ENCODE measurements at regions not wholly inside any gene's neighbourhood (a gene's known extent, or its start where the extent isn't known, plus 50 kb on each side); places are given as distances from the start of the nearest gene placed in this dataset.
A peak's percentile ranks its signal among the peaks of the same experiment; 100 is the strongest.
"Not testable (repeated sequence)": the region's sequence is repeated elsewhere in the genome, so short reads cannot be mapped to it uniquely, and the experiment has no call there.

- no peak for FAIRE-seq
- DNase-seq (ENCODE audit: low spot score): no peak
Measured at GRCh38 chr2:142758973-142759372, 118.5 kb upstream of the KYNU start.

GRCh38 chr2:142757111-142757510 lies 120.4 kb upstream of the KYNU start:
- DNase-seq (ENCODE audit: low spot score): no peak
- FAIRE-seq: no peak

- FAIRE-seq: no peak
- peak; percentile 57 for DNase-seq (ENCODE audit: low spot score)
Measured at GRCh38 chr2:142756430-142756829, 121.0 kb upstream of the KYNU start.

GRCh38 chr2:142755191-142755590 lies 122.3 kb upstream of the KYNU start:
- no peak for FAIRE-seq
- DNase-seq (ENCODE audit: low spot score): no peak

GRCh38 chr2:142754182-142754581 lies 123.3 kb upstream of the KYNU start:
- DNase-seq (ENCODE audit: low spot score) (no peak), FAIRE-seq (no peak)

GRCh38 chr2:142750858-142751257 lies 126.6 kb upstream of the KYNU start:
- DNase-seq (ENCODE audit: low spot score): no peak
- FAIRE-seq: no peak

DNA sequence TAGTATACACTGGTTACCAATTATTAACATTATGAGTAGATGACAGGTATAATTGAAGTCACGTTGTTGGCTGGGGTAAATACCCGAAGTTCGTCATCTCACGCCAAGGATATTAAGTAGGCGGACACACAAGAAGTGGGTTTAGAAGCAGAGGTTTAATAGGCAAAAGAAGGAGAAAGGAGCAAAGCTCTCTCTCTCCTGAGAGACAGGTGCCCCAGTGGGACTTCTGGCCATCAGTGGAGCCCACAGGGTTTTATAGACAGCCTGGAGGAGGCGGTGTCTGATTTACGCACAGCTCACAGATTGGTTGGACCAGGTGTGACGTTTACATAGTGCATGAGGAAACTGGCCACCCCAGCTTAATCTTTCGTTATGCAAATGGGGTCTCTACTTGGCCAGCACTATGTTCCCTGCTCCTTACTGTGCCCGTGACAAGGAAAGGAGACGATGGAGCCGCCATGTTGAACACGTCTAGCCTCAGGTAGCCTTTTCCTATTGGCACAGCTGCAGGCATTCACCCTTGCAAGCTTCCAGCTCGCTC lies 128.8 kb upstream of the KYNU start:
- no peak for DNase-seq (ENCODE audit: low spot score)

GRCh38 chr2:142745691-142746090 lies 131.8 kb upstream of the KYNU start:
- DNase-seq (ENCODE audit: low spot score) (no peak), FAIRE-seq (no peak)

More for the DNA sequence above, 128.8 kb upstream of the KYNU start:
- no peak for FAIRE-seq

GRCh38 chr2:142742371-142743214 lies 134.9 kb upstream of the KYNU start:
- FAIRE-seq (peak; percentile 55), DNase-seq (ENCODE audit: low spot score) (peak; percentile 57)

- FAIRE-seq (no peak), DNase-seq (ENCODE audit: low spot score) (no peak)
Measured at GRCh38 chr2:142741764-142742269, 135.6 kb upstream of the KYNU start.

DNA sequence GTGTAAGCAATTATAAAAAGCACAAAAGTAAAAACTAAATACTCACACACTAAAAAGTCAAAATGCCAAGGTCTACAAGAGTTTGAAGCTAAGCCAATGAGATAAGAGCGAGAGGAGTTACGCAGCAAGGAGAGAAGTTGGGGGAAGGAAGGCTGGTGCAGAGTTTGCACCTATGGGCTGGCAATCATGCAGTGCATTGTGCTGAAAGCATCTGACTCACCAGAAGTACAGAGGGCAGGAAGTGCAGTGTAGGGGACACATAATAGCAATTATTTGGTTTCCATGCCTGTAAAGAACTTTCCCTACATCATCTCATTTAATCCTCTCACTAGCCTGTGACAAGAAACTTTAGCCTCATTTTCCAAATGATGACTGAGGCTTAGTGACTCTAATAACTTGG lies 142.7 kb upstream of the KYNU start:
- FAIRE-seq: no peak
- DNase-seq (ENCODE audit: low spot score): no peak

DNA sequence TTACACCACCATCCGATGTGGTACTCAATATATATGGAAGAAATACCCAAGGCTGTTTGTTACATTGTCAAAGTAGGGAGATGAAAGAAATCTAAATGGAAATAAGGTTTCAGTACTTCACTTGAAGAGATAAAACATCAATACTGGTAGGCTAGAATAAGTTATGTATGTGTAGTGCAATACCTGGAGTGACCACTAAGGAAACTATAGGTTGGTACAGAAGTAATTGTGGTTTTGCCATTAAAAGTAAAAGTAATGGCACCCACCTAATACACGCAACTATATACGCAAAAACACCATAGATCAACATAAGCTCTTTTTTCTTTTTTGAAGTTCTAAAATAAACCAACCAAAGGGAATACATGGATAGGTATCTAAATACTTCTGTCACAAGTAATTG lies 143.2 kb upstream of the KYNU start:
- FAIRE-seq: no peak
- DNase-seq (ENCODE audit: low spot score): no peak

DNA sequence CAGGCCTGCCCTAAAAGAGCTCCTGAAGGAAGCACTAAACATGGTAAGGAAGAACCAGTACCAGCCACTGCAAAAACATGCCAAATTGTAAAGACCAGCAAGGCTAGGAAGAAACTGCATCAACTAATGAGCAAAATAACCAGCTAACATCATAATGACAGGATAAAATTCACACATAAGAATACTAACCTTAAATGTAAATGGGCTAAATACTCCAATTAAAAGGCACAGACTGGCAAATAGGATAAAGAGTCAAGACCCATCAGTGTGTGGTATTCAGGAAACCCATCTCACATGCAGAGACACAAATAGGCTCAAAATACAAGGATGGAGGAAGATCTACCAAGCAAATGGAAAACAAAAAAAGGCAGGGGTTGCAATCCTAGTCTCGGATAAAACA lies 147.7 kb upstream of the KYNU start:
- not testable (repeated sequence) for DNase-seq (ENCODE audit: low spot score); FAIRE-seq

DNA sequence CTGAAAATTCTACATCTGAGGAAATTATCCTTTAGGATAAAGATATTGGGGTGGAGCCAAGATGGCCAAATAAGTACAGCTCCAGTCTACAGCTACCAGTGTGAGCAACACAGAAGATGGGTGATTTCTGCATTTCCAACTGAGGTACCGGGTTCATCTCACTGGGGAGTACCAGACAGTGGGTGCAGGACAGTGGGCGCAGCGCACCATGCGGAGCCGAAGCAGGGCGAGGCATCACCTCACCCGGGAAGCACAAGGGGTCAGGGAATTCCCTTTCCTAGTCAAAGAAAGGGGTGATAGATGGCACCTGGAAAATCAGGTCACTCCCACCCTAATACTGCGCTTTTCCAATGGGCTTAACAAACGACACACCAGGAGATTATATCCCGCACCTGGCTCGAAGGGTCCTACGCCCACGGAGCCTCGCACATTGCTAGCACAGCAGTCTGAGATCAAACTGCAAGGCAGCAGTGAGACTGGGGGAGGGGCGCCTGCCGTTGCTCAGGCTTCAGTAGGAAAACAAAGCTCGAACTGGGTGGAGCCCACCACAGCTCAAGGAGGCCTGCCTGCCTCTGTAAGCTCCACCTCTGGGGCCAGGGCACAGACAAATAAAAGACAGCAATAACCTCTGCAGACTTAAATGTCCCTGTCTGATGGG lies 149.5 kb upstream of the KYNU start:
- FAIRE-seq; DNase-seq (ENCODE audit: low spot score): not testable (repeated sequence)

DNA sequence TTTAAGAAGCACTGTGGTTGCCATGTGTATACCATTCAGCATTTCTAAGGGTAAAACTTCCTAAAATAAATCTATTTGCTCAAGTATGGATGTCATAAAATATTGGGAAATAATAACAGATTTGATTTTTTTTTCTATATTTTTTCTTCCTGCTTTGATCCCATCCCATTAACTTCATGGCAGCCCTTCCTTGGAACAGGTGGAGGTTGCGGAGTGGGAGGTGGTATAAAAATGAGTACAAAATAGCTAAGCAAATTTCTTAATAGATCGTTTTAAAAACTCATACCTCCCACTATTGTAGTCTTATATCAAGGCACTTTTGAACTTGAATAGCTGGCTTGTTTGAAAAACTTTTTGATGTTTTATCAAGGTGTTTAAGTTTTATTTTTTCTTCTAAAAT lies 152.1 kb upstream of the KYNU start:
- FAIRE-seq: no peak
- DNase-seq (ENCODE audit: low spot score): no peak

- FAIRE-seq: no peak
Measured at GRCh38 chr2:142724713-142725349, 152.6 kb upstream of the KYNU start.

DNA sequence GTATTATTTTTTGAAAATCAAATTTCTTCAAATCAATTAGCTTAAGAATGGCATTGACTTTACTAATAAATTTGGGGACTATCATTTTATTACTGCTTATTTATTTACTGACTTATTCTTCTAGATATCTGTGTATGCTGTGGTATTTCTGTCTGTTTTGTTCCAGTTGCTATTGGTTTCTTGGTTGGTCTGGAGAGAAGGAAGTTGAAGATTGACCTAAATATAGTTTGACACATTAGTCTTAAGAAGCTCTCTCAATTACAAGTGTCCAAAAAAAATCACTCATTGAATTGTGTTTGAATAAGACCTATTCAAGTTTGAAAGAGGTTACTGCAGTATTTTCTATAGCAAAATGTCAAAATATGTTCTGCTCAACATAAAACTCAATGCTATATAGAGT lies 153.3 kb upstream of the KYNU start:
- no peak for DNase-seq (ENCODE audit: low spot score)
- FAIRE-seq: no peak

More at GRCh38 chr2:142724713-142725349, 152.6 kb upstream of the KYNU start:
- no peak for DNase-seq (ENCODE audit: low spot score)

GRCh38 chr2:142723236-142723635 lies 154.2 kb upstream of the KYNU start:
- FAIRE-seq (peak; percentile 35), DNase-seq (ENCODE audit: low spot score) (no peak)

DNA sequence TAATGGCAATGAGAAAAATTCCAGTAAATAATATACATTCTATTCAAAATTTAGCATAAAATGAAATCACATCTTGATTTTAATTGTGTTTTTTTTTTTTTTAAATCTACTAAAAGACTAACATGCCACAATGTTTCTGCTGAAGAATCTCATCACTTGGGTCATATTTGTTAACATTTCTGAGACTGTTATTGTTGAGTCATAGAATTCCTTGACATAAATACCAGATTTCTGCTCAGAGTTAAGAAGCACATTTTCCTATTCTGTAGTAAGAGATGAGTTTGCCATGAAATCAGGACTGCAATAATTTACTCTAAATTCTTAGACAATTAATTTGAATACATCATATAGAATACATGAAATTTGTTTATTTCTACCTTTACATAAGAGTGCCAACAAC lies 154.9 kb upstream of the KYNU start:
- FAIRE-seq (no peak), DNase-seq (ENCODE audit: low spot score) (no peak)

DNA sequence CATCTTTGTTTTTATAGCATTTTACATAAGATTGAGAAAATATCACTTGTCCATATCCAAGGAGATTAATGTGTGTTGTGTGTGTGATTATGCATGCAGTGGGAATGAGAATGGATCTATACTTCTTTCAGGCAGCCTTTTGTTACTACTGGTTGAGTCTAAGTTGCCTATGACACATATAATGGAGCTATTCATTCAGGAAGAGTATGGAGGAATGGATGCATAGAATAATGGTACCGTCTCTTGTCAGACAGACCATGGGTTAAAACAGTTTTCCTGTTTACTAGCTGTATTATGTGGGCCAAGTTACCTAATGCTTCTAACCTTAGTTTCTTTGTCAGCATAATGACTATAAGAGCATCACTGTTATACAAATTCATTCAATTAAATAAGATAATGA lies 155.4 kb upstream of the KYNU start:
- DNase-seq (ENCODE audit: low spot score) (no peak), FAIRE-seq (no peak)

DNA sequence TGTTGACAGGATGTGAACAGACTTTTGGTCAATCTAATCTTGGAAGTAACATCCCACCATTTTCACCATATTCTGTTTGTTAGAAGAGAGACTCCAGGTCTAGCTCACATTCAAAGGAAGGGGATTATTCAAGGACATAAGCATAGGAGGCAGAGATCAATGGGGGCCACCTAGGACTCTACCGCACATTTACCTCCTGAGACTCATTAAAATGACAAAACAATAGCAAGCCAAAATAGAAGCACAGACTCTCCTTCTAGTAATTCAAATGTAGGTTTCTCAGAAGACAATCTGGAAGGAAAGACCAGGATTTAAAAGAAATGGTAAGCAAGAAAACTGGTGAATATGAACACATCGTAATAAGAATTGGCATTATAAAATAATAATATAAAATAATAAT lies 156.4 kb upstream of the KYNU start:
- FAIRE-seq: no peak
- DNase-seq (ENCODE audit: low spot score): no peak
